HepG2 (cell line): ENCODE measurements at regions not wholly inside any gene's neighbourhood (a gene's known extent, or its start where the extent isn't known, plus 50 kb on each side); places are given as distances from the start of the nearest gene placed in this dataset.

Experiments used
- IRF9 ChIP-seq: sonication (generic); formaldehyde crosslinking; IDR thresholded peaks from 2 replicates; pipeline ENCODE4 v1.8.0; 2022; ENCODE audit warnings: missing genetic modification reagents, mild to moderate bottlenecking, borderline replicate concordance
- NFAT5 ChIP-seq: sonication (generic); formaldehyde crosslinking; IDR thresholded peaks from 2 replicates; pipeline ENCODE4 v1.4.0; 2020; ENCODE audit warnings: missing genetic modification reagents
- PHF5A ChIP-seq: IDR thresholded peaks from one replicate; pipeline ENCODE4 v1.6.1; 2018; ENCODE audit warnings: low read depth, missing genetic modification reagents; ENCODE audit not compliant: unreplicated experiment
- PHF8 ChIP-seq: sonication (generic); formaldehyde crosslinking; IDR thresholded peaks from 2 replicates; pipeline ENCODE4 v1.5.0; 2020; ENCODE audit warnings: missing genetic modification reagents
- REST ChIP-seq, 2 experiments: IDR thresholded peaks; 2 replicates each; pipeline ENCODE4 v1.6.1; 2011 to 2012; ENCODE audit warnings: low read length in 2 of 2, borderline replicate concordance in 1 of 2, low read depth in 1 of 2, mild to moderate bottlenecking in 1 of 2, moderate library complexity in 1 of 2
- TBX2 ChIP-seq: sonication (generic); formaldehyde crosslinking; IDR thresholded peaks from 2 replicates; pipeline ENCODE4 v1.5.0; 2020; ENCODE audit warnings: missing genetic modification reagents, mild to moderate bottlenecking, borderline replicate concordance
- TEAD3 ChIP-seq: optimal IDR thresholded peaks from 2 replicates; pipeline ENCODE3; 2016; ENCODE audit warnings: borderline replicate concordance
- ZNF574 ChIP-seq: sonication (generic); formaldehyde crosslinking; IDR thresholded peaks from 2 replicates; pipeline ENCODE4 v1.4.0; 2020; ENCODE audit warnings: missing genetic modification reagents

GRCh38 chr5:39558541-39558940 is 133.8 kb upstream of the DAB2 start (continued):
- no peak for TF ChIP-seq ZNF574 (CRISPR knock-in tag)
- no peak for TF ChIP-seq REST (IDR thresholded peaks at IDR 0.05; ENCODE audit: borderline replicate concordance in 1 of 2, low read depth in 1 of 2, low read length in 2 of 2)
- no peak for TF ChIP-seq IRF9 (CRISPR knock-in tag)
- no peak for TF ChIP-seq PHF8 (CRISPR knock-in tag)
- no peak for TF ChIP-seq TBX2 (CRISPR knock-in tag)
- no peak for TF ChIP-seq PHF5A
- TF ChIP-seq TEAD3 (CRISPR knock-in tag) = no peak
- no peak for TF ChIP-seq NFAT5 (CRISPR knock-in tag)
